GM12878 (cell line): ENCODE measurements at regions not wholly inside any gene's neighbourhood (a gene's known extent, or its start where the extent isn't known, plus 50 kb on each side); places are given as distances from the start of the nearest gene placed in this dataset.

Experiments used
- ATAC-seq: fragments of 200-7000 bp; cut with Tn5 transposase; 3 replicates; pipeline ENCODE4 v1.9.1; 2020; ENCODE audit warnings: mild to moderate bottlenecking, moderate library complexity
- BruUV-seq: library from RNA; stranded (reverse); fragments of 400-500 nt; replicated peaks from 2 replicates; lab custom pipeline; 2021; lab: Mats Ljungman, UMichigan
- CTCF ChIA-PET: fragments of 300-600 bp; sonication (Branson Sonifier 250); formaldehyde crosslinking; extraction: SDS; loops from one replicate; lab custom pipeline; 2021; ENCODE audit warnings: inconsistent platforms; lab: Yijun Ruan, JAX
- POLR2A ChIA-PET: fragments of 350-600 bp; formaldehyde crosslinking; extraction: SDS; loops from one replicate; lab custom pipeline; 2021; ENCODE audit warnings: inconsistent platforms; lab: Charles Lee
- RAD21 ChIA-PET: fragments of 300-600 bp; sonication (Branson Sonifier 250); formaldehyde crosslinking; loops from one replicate; lab custom pipeline; 2023; ENCODE audit warnings: antibody characterized with exemption; ENCODE audit not compliant: unreplicated experiment; lab: Charles Lee
- SMC1A ChIA-PET: fragments of 300-600 bp; sonication (Branson Sonifier 250); formaldehyde crosslinking; loops from one replicate; lab custom pipeline; 2023; ENCODE audit not compliant: unreplicated experiment, uncharacterized antibody; lab: Charles Lee
- DNase-seq: peaks from one replicate; pipeline ENCODE4 v3.0.0-alpha.2; 2011; ENCODE audit warnings: low read depth, low spot score
- FAIRE-seq: peaks from 3 replicates; lab custom pipeline; 2011; peaks lifted over from hg19 to GRCh38; lab: Jason Lieb, UNC
- H2AFZ ChIP-seq: 2 replicates; pipeline ENCODE4 v1.6.0; 2011; ENCODE audit warnings: low read depth, low read length, control low read depth; ENCODE audit not compliant: control insufficient read depth
- H3K27ac ChIP-seq: 2 replicates; pipeline ENCODE4 v1.5.1; 2011; ENCODE audit warnings: control low read depth; ENCODE audit not compliant: control insufficient read depth, insufficient read depth
- H3K27me3 ChIP-seq, 2 experiments: replicated peaks in 1 of 2; 2 replicates each; pipeline versions ENCODE4 v1.6.0 to v1.6.1; 2011; ENCODE audit warnings: low read length in 1 of 2; ENCODE audit not compliant: control insufficient read depth in 2 of 2, insufficient read depth in 2 of 2
- H3K36me3 ChIP-seq, 2 experiments: 2 replicates each; pipeline ENCODE4 v1.5.1; 2011; ENCODE audit warnings: low read length in 1 of 2; ENCODE audit not compliant: control insufficient read depth in 2 of 2, insufficient read depth in 2 of 2
- H3K4me1 ChIP-seq: 2 replicates; pipeline ENCODE4 v1.6.1; 2011; ENCODE audit warnings: mild to moderate bottlenecking, low read length, moderate library complexity, mixed read lengths; ENCODE audit not compliant: control insufficient read depth, insufficient read depth
- H3K4me2 ChIP-seq: 2 replicates; pipeline ENCODE4 v1.6.0; 2011; ENCODE audit warnings: control low read depth; ENCODE audit not compliant: control insufficient read depth, insufficient read depth
- H3K4me3 ChIP-seq: fragments of 200-600 bp; sonication (generic); 2 replicates; pipeline ENCODE4 v1.5.1; 2016
- H3K79me2 ChIP-seq: 2 replicates; pipeline ENCODE4 v1.6.0; 2011; ENCODE audit warnings: low read length; ENCODE audit not compliant: control insufficient read depth, insufficient read depth
- H3K9ac ChIP-seq: 2 replicates; pipeline ENCODE4 v1.8.0; 2011; ENCODE audit warnings: low read length, control low read depth, mixed read lengths; ENCODE audit not compliant: control insufficient read depth, insufficient read depth
- H3K9me3 ChIP-seq: replicated peaks from 3 replicates; pipeline ENCODE4 v1.5.1; 2011; ENCODE audit warnings: mild to moderate bottlenecking, low read length; ENCODE audit not compliant: control insufficient read depth, insufficient read depth
- H4K20me1 ChIP-seq: 2 replicates; pipeline ENCODE4 v1.6.0; 2011; ENCODE audit not compliant: control insufficient read depth, insufficient read depth
- BRCA1 ChIP-seq: IDR thresholded peaks from 2 replicates; pipeline ENCODE4 v1.6.1; 2011; ENCODE audit warnings: low read depth, low read length, improper control_type of control experiment
- DPF2 ChIP-seq: fragments of 450-650 bp; IDR thresholded peaks from 2 replicates; pipeline ENCODE4 v1.6.1; 2017; ENCODE audit warnings: mild to moderate bottlenecking
- NBN ChIP-seq: fragments of 450-650 bp; IDR thresholded peaks from 2 replicates; pipeline ENCODE4 v1.6.1; 2016
- NR2C1 ChIP-seq: fragments of 450-650 bp; IDR thresholded peaks from 2 replicates; pipeline ENCODE4 v1.6.1; 2017; ENCODE audit warnings: antibody characterized with exemption, mild to moderate bottlenecking, moderate library complexity
- SUPT20H ChIP-seq: IDR thresholded peaks from 2 replicates; pipeline ENCODE4 v1.6.1; 2011; ENCODE audit warnings: low read depth, mild to moderate bottlenecking, low read length, moderate library complexity, borderline replicate concordance; ENCODE audit not compliant: control insufficient read depth
- WGBS: methylation state at CpG from one replicate; pipeline ENCODE4 v1.1.6; 2016; ENCODE audit warnings: low lambda C conversion rate; ENCODE audit not compliant: insufficient replicate concordance, insufficient coverage; ENCODE audit errors: missing lambda C conversion rate; 5-methylcytosine and 5-hydroxymethylcytosine counted together
- in situ Hi-C: fragments of 300-500 bp; cut with MboI; formaldehyde crosslinking; loops from 9 replicates; pipeline ENCODE4 v1.14.3; 2018; ENCODE audit warnings: mixed read lengths
- intact Hi-C: fragments of 100-400 bp; cut with micrococcal nuclease; formaldehyde crosslinking; loops from one replicate; pipeline ENCODE4 v1.14.2; 2022; ENCODE audit not compliant: unreplicated experiment
- TF ChIP-seq, protein P1 (sequence below): IDR thresholded peaks from 2 replicates; pipeline ENCODE4 v1.6.1; 2012; ENCODE audit warnings: mild to moderate bottlenecking, low read depth, low read length
- TF ChIP-seq, protein P2 (sequence below): IDR thresholded peaks from 2 replicates; pipeline ENCODE4 v1.6.1; 2012; ENCODE audit warnings: low read depth, low read length, improper control_type of control experiment

DNA sequence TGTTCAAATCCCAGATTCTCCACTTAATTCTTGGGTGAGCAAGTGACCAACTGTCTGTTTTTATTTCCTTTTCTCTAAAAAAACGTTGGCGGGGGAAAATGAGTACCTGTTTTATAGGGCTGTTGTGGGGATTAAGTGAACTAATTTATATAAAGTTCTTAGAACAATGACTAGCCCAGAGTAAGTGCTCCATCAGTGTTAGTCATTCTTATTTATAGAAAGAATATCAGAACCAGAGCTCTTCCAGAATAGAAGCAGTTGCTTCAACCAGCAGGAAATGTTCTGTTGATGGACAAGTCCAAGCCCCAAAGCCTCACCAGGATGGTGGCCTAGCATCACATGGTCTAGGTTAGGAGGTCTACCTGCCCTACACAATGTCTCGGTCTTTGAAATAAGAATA, 379.2 kb downstream of the ACTL7B start:
- no peaks in the 10 kb centered on the region for H3K9me3 ChIP-seq
- no peak for TF ChIP-seq BRCA1
- no peak for TF ChIP-seq SUPT20H
- TF ChIP-seq NBN, result no peak
- TF ChIP-seq, protein P1, sequence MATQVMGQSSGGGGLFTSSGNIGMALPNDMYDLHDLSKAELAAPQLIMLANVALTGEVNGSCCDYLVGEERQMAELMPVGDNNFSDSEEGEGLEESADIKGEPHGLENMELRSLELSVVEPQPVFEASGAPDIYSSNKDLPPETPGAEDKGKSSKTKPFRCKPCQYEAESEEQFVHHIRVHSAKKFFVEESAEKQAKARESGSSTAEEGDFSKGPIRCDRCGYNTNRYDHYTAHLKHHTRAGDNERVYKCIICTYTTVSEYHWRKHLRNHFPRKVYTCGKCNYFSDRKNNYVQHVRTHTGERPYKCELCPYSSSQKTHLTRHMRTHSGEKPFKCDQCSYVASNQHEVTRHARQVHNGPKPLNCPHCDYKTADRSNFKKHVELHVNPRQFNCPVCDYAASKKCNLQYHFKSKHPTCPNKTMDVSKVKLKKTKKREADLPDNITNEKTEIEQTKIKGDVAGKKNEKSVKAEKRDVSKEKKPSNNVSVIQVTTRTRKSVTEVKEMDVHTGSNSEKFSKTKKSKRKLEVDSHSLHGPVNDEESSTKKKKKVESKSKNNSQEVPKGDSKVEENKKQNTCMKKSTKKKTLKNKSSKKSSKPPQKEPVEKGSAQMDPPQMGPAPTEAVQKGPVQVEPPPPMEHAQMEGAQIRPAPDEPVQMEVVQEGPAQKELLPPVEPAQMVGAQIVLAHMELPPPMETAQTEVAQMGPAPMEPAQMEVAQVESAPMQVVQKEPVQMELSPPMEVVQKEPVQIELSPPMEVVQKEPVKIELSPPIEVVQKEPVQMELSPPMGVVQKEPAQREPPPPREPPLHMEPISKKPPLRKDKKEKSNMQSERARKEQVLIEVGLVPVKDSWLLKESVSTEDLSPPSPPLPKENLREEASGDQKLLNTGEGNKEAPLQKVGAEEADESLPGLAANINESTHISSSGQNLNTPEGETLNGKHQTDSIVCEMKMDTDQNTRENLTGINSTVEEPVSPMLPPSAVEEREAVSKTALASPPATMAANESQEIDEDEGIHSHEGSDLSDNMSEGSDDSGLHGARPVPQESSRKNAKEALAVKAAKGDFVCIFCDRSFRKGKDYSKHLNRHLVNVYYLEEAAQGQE, result no peak
- TF ChIP-seq DPF2, result no peak
- TF ChIP-seq, protein P2, sequence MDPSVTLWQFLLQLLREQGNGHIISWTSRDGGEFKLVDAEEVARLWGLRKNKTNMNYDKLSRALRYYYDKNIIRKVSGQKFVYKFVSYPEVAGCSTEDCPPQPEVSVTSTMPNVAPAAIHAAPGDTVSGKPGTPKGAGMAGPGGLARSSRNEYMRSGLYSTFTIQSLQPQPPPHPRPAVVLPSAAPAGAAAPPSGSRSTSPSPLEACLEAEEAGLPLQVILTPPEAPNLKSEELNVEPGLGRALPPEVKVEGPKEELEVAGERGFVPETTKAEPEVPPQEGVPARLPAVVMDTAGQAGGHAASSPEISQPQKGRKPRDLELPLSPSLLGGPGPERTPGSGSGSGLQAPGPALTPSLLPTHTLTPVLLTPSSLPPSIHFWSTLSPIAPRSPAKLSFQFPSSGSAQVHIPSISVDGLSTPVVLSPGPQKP, result no peak
- no peak for TF ChIP-seq NR2C1
- TF ChIP-seq, all 136 proteins: peak for 0
- no peaks in the 10 kb centered on the region for H3K79me2 ChIP-seq
- CTCF ChIA-PET, result no interaction called here
- H2AFZ ChIP-seq, result no peak overlapping the region
- no peaks in the 10 kb centered on the region for H3K4me1 ChIP-seq
- no peaks in the 10 kb centered on the region for H4K20me1 ChIP-seq
- SMC1A ChIA-PET, result no interaction called here
- H3K36me3 ChIP-seq, result no peaks in the 10 kb centered on the region
- DNase-seq, result no peak
- POLR2A ChIA-PET, result no interaction called here
- intact Hi-C loops, result no loop called here
- ATAC-seq, result no peak
- no peaks in the 10 kb centered on the region for H3K27me3 ChIP-seq
- FAIRE-seq, result no peak
- WGBS, result 32% methylated on average over 3 of the region's 3 CpGs
- H3K27ac ChIP-seq, result no peak overlapping the region
- no peak overlapping the region for H3K4me3 ChIP-seq
- H3K4me2 ChIP-seq, result no peak overlapping the region
- no peak overlapping the region for H3K9ac ChIP-seq
- RAD21 ChIA-PET, result no interaction called here
- BruUV-seq, result no TSS peak
- in situ Hi-C loops, result no loop called here
